ENCODE measurements at regions not wholly inside any gene's neighbourhood (a gene's known extent, or its start where the extent isn't known, plus 50 kb on each side); places are given as distances from the start of the nearest gene placed in this dataset.

GRCh38 chr1:201774983-201775344, 54.0 kb upstream of the IPO9 start:
- TF ChIP-seq CTCF (IDR thresholded peaks at IDR 0.05) (no peak), ZFX (IDR thresholded peaks at IDR 0.05; ENCODE audit: borderline replicate concordance) (no peak)
- H3K27ac ChIP-seq: peak overlapping the region; percentile 71

GRCh38 chr1:201775380-201775779, 53.6 kb upstream of the IPO9 start:
- TF ChIP-seq CTCF (IDR thresholded peaks at IDR 0.05) (no peak), ZFX (IDR thresholded peaks at IDR 0.05; ENCODE audit: borderline replicate concordance) (no peak)
- peak overlapping the region; percentile 71 for H3K27ac ChIP-seq

- TF ChIP-seq CTCF (IDR thresholded peaks at IDR 0.05) (no peak), ZFX (IDR thresholded peaks at IDR 0.05; ENCODE audit: borderline replicate concordance) (no peak)
- H3K27ac ChIP-seq: peak overlapping the region; percentile 71
Observed at GRCh38 chr1:201778279-201779065, 50.5 kb upstream of the IPO9 start.

Measured in 22Rv1 (cell line).